Sigmoid colon (tissue), 6 donors: ENCODE measurements at regions not wholly inside any gene's neighbourhood (a gene's known extent, or its start where the extent isn't known, plus 50 kb on each side); places are given as distances from the start of the nearest gene placed in this dataset.

ENCODE experiments used
- DNase-seq: peaks from one replicate; pipeline ENCODE4 v3.0.0-alpha.2; 2019
- H3K27ac ChIP-seq, 4 donors: fragments of 200-600 bp; sonication (generic); one replicate each; pipeline ENCODE4 v1.5.1; 2016 to 2019; ENCODE audit warnings: mild to moderate bottlenecking in 1 of 4
- H3K27me3 ChIP-seq, 3 donors: fragments of 200-600 bp; sonication (generic); one replicate each; pipeline ENCODE4 v1.5.1; 2019; ENCODE audit warnings: mild to moderate bottlenecking in 1 of 3
- H3K36me3 ChIP-seq, 4 donors: fragments of 200-600 bp; sonication (generic); one replicate each; pipeline ENCODE4 v1.5.1; 2016 to 2019
- H3K4me1 ChIP-seq, 4 donors: fragments of 200-600 bp; sonication (generic); one replicate each; pipeline ENCODE4 v1.5.1; 2017 to 2019
- H3K4me3 ChIP-seq, 4 donors: fragments of 200-600 bp; sonication (generic); one replicate each; pipeline ENCODE4 v1.5.1; 2017 to 2019; ENCODE audit warnings: mild to moderate bottlenecking in 2 of 4, moderate library complexity in 1 of 4
- H3K9me3 ChIP-seq, 4 donors: fragments of 200-600 bp in 3 of 4; sonication (generic) in 3 of 4; one replicate each; pipeline versions ENCODE4 v1.5.1 to v1.6.1; 2013 to 2019
- CTCF ChIP-seq, 4 experiments: fragments of 450-650 bp in 3 of 4; fragments of 200-600 bp in 1 of 4; IDR thresholded peaks; one replicate each; pipeline ENCODE4 v1.5.1; 2016 to 2019; ENCODE audit warnings: antibody characterized with exemption in 4 of 4, mild to moderate bottlenecking in 3 of 4, moderate library complexity in 2 of 4
- EP300 ChIP-seq, 4 donors: sonication (generic); formaldehyde crosslinking; IDR thresholded peaks; one replicate each; pipeline ENCODE4 v1.6.1; 2017; ENCODE audit warnings: antibody characterized with exemption in 4 of 4
- POLR2A ChIP-seq, 2 donors: fragments of 450-650 bp; IDR thresholded peaks; one replicate each; pipeline ENCODE4 v1.6.1; 2016; ENCODE audit warnings: antibody characterized with exemption in 2 of 2, mild to moderate bottlenecking in 2 of 2, moderate library complexity in 2 of 2
- POLR2AphosphoS5 ChIP-seq, 4 donors: sonication (generic); formaldehyde crosslinking; IDR thresholded peaks; one replicate each; pipeline ENCODE4 v1.6.1; 2017; ENCODE audit warnings: antibody characterized with exemption in 4 of 4
- WGBS, 2 donors: extraction: QIAGEN DNeasy Blood & Tissue Kit; methylation state at CpG; one replicate each; pipeline ENCODE4 v1.1.7; 2013; 5-methylcytosine and 5-hydroxymethylcytosine counted together
- intact Hi-C: fragments of 100-400 bp; cut with DNase I; formaldehyde crosslinking; loops from one replicate; pipeline ENCODE4 v1.15.1; 2023
- donor health status: healthy with polysubstance abuse.
- donor health status: healthy.

- TF ChIP-seq POLR2AphosphoS5 (IDR thresholded peaks at IDR 0.05) (no peak), POLR2A (IDR thresholded peaks at IDR 0.05) (no peak), EP300 (IDR thresholded peaks at IDR 0.05) (no peak), CTCF (IDR thresholded peaks at IDR 0.05) (no peak)
- no peak overlapping the region for H3K27ac ChIP-seq
- H3K4me1 ChIP-seq = peaks cover 0 to 6% (median 0%) of the 10 kb centered on the region in 4 donors
- intact Hi-C loops = no loop called here
- H3K9me3 ChIP-seq = no peaks in the 10 kb centered on the region
- H3K4me3 ChIP-seq = no peak overlapping the region
- H3K27me3 ChIP-seq = no peaks in the 10 kb centered on the region
- no peak for DNase-seq
- no peaks in the 10 kb centered on the region for H3K36me3 ChIP-seq
- 21 to 65% methylated on average over 5 of the region's 5 CpGs for WGBS, 2 donors
Observed at GRCh38 chr2:144217853-144218633, 301.9 kb downstream of the ZEB2 start.

GRCh38 chr2:144215701-144216675 lies 303.9 kb downstream of the ZEB2 start:
- DNase-seq = no peak
- no peaks in the 10 kb centered on the region for H3K27me3 ChIP-seq
- H3K4me3 ChIP-seq = no peak overlapping the region
- H3K36me3 ChIP-seq = no peaks in the 10 kb centered on the region
- 82 to 90% methylated on average over 2 of the region's 2 CpGs for WGBS, 2 donors
- no peaks in the 10 kb centered on the region for H3K9me3 ChIP-seq
- H3K27ac ChIP-seq = no peak overlapping the region
- TF ChIP-seq CTCF (IDR thresholded peaks at IDR 0.05) (no peak), EP300 (IDR thresholded peaks at IDR 0.05) (no peak), POLR2AphosphoS5 (IDR thresholded peaks at IDR 0.05) (no peak), POLR2A (IDR thresholded peaks at IDR 0.05) (no peak)
- intact Hi-C loops = no loop called here
- peaks cover 0 to 6% (median 0%) of the 10 kb centered on the region in 4 donors for H3K4me1 ChIP-seq

- no peaks in the 10 kb centered on the region for H3K9me3 ChIP-seq
- WGBS, 2 donors = 95 to 96% methylated on average over 1 of the region's 1 CpG
- H3K4me1 ChIP-seq = peaks cover 0 to 6% (median 0%) of the 10 kb centered on the region in 4 donors
- intact Hi-C loops = no loop called here
- no peak for DNase-seq
- H3K27me3 ChIP-seq = no peaks in the 10 kb centered on the region
- no peaks in the 10 kb centered on the region for H3K36me3 ChIP-seq
- H3K27ac ChIP-seq = no peak overlapping the region
- no peak overlapping the region for H3K4me3 ChIP-seq
- TF ChIP-seq EP300 (IDR thresholded peaks at IDR 0.05) = no peak
- no peak for TF ChIP-seq POLR2A (IDR thresholded peaks at IDR 0.05)
- no peak for TF ChIP-seq CTCF (IDR thresholded peaks at IDR 0.05)
- TF ChIP-seq POLR2AphosphoS5 (IDR thresholded peaks at IDR 0.05) = no peak
Observed at GRCh38 chr2:144215207-144215606, 304.7 kb downstream of the ZEB2 start.

GRCh38 chr2:144213797-144214196 lies 306.1 kb downstream of the ZEB2 start:
- no peak for DNase-seq
- intact Hi-C loops = no loop called here
- TF ChIP-seq POLR2AphosphoS5 (IDR thresholded peaks at IDR 0.05) = no peak
- TF ChIP-seq POLR2A (IDR thresholded peaks at IDR 0.05) = no peak
- TF ChIP-seq EP300 (IDR thresholded peaks at IDR 0.05) = no peak
- no peak for TF ChIP-seq CTCF (IDR thresholded peaks at IDR 0.05)
- Histone ChIP-seq H3K36me3 (no peaks in the 10 kb centered on the region), H3K4me3 (no peak overlapping the region), H3K9me3 (no peaks in the 10 kb centered on the region), H3K27ac (no peak overlapping the region), H3K4me1 (peaks cover 0 to 6% (median 0%) of the 10 kb centered on the region in 4 donors), H3K27me3 (no peaks in the 10 kb centered on the region)
- WGBS, 2 donors = 80 to 92% methylated on average over 2 of the region's 2 CpGs
